ENCODE measurements at regions not wholly inside any gene's neighbourhood (a gene's known extent, or its start where the extent isn't known, plus 50 kb on each side); places are given as distances from the start of the nearest gene placed in this dataset.

- no peak for DNase-seq
Measured at GRCh38 chr6:126152372-126152745, 166.0 kb downstream of the TRMT11 start.

DNA sequence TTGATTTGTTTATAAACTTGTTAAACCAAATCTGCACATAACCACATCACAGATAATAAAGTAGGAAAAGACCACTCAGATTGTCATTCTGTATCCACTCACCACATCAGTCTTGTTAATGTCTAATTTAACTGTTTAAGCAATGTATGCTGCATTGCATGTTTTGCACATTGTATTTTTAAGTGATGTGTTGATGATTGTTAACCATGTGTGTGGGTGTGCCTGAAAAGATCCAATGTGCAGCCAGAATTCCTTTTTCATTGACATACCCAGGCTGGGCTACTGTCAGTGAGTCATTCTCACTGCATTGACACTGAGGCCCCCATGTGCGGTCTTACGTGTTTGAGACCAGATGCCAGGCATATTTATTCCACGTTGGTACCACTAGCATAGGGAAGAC, 167.3 kb downstream of the TRMT11 start:
- no peak for DNase-seq

DNA sequence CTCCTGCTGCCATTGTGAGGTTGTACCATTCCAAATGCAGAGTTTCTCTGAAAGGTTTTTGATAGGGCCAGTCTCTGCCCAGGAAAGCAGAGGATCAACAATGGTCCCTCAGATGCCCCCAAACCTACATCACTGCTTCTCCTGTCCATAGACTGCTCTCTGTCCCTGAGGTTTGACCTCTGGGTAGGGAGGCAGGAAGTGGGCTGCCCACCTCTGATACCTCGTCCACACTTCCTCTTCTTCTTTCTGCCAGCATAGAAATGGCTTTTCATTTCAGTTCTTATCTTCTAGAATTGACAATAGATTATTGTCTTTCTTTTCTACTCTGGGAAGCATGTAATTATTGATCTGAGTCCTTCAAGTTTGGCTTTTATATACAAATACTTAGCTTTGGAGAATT, 170.6 kb downstream of the TRMT11 start:
- DNase-seq = no peak

- DNase-seq = no peak
Measured at GRCh38 chr6:126167726-126168125, 172.2 kb upstream of the CENPW start.

DNA sequence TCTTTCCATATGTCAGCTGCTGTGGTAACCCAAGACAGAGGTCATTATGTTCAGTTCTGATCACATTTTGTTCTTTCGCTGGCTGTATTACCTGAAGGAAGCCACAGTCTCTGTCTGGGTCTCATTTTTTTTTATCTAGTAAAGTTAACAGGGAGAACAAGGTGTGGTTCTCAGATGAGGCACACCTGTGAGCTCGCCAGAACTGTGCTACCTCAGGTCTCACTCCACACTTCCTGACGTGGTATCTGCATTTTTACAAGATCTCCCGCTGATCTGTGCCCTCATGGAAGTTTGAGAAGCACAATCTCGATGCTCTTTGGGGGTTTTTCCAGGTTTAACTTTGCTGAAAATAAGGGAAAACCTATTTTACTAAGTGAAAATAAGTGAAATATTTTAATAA, 169.5 kb upstream of the CENPW start:
- DNase-seq = no peak

DNA sequence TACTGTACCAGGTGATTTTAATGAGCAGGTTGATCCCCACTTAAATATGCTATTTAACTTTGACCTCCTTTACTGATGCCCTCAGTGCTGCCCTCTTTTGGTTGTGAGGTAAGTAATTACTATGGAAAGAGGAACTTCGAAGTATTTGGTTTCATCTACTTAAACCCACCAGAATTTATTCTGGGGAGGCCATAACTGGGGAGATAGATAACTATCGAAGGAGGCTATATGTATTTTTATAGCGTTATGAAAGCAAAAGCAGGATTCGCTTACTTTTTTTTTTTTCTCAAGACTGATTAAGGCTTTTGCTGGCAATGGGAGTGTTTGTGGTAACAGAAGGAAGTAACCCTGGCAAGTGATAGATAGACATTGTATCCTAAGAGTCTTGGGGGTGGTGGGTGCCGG, 168.9 kb upstream of the CENPW start:
- DNase-seq = peak; percentile 14

DNA sequence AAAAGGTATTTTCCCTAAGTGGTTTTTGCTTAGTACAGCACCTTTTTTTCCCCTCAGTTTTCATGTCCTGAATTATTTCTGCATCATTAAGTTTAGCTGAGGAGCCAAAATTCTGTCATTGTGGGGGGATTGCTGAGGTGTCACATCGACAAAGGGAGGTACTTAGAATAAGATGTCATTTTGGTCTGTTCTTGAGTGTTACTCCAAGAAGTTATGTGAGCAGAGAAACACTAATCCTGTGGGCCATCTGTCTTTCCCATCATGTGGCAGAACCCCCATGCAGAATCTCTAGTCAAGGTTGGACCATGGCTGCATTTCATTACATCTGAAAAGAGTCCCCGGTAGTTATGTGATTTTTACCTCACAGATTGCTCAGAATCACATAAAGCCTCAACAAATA, 167.8 kb upstream of the CENPW start:
- no peak for DNase-seq

- DNase-seq = no peak
Measured at GRCh38 chr6:126173265-126173664, 166.7 kb upstream of the CENPW start.

DNA sequence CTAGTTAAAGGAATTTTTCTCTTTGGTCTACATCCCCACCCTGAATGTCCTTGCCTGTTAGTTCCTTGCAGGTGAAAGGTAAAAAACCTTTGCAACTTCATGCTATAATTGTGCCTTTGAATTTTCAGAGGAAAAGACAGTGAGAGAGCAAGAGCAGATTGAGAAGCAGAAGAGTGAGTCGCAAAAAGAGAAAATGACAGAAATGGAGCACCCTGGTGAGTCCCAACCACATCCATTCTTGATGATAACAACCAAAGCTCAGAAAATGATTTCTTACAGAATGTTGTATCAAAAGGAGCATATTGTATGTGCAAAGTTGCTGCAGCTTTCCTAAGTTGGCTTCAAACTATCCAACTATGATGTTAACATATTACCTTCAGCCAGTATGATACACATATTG, 165.2 kb upstream of the CENPW start:
- DNase-seq = no peak

- DNase-seq = no peak
Measured at GRCh38 chr6:126175251-126175650, 164.7 kb upstream of the CENPW start.

- no peak for DNase-seq
Measured at GRCh38 chr6:126176282-126176681, 163.6 kb upstream of the CENPW start.

GRCh38 chr6:126180585-126180984, 159.3 kb upstream of the CENPW start:
- no peak for DNase-seq

- DNase-seq = no peak
Measured at GRCh38 chr6:126181173-126181741, 158.7 kb upstream of the CENPW start.

- DNase-seq = no peak
Measured at GRCh38 chr6:126181890-126182289, 158.0 kb upstream of the CENPW start.

GRCh38 chr6:126182650-126183311, 157.1 kb upstream of the CENPW start:
- no peak for DNase-seq

- no peak for DNase-seq
Measured at GRCh38 chr6:126185774-126186173, 154.1 kb upstream of the CENPW start.

DNA sequence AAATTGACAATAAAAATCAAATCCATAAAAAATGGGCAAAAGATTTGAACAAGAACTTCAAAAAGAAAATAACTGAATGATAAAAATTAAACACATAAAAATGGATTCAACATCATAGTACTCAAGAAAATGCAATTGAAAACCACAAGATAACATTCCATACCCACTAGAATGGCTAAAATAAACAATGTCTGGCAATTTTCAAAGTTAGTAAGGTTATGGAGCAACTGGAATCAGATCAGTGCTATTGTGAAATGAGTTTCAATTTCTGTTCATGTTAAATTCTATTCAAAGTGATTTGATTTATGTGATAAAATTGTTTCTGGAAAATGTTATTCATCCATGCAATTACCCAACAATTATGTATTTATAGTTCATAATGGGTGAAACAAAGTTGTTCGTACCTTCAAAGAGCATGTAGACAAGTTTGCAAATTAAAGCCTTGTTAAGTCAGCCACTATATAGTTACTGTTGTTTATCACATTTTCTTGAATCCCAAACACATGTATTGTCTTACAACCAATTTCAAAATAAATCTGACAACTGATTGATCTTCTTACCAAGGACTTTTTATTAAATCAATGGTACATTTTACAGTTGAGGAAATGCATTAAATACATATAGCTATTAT, 151.5 kb upstream of the CENPW start:
- no peak for DNase-seq

DNA sequence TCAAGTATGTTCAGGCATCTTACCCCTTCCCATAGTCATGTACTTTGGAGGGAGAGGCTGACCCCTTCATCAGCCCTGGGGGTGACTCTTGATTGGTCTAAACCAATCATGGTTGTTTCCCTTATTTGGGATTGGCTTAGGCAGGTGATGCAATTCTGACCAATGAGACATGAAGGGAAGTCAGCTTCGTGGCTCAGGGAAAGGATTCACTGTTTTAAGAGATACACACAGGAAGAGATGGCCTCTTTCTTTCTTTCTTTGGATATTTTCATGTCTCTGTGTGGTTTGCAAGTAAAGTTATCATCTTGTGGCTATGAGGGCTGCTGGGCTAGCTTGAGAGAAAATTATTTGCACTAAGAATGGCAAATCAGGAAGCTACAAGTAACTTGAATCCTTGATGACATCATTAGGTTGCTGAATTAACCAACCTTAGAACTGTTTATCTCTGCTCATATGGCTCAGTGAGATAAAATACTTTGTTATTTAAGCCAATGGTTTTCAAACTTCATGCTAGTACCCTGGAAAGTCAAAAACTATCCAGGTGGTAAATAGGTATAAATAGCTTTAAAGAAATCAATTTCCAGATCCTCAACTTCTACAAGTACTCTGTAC, 144.2 kb upstream of the CENPW start:
- DNase-seq = no peak

- DNase-seq = no peak
Measured at GRCh38 chr6:126198631-126199030, 141.3 kb upstream of the CENPW start.

- no peak for DNase-seq
Measured at GRCh38 chr6:126199466-126199865, 140.4 kb upstream of the CENPW start.

DNA sequence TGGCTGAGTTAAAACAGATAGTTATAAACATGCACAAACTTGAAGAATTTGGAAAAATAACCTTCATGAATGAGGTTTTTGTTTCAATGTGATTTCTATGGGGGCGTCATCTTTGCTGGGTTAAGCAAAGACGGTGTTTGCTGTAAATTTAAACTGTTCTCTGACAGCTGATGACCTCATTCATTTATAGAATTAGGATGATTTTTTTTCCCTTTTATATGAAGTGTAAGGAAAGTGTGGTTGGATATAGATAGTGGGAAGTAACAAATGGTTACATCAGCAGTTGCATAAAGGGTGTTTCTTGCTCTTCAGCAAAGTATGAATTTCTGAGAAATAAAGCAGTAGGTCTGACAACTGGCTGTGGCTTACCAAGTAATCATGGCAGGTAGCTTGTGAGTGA, 137.2 kb upstream of the CENPW start:
- no peak for DNase-seq

- no peak for DNase-seq
Measured at GRCh38 chr6:126204126-126204525, 135.8 kb upstream of the CENPW start.

GRCh38 chr6:126204598-126204997, 135.3 kb upstream of the CENPW start:
- no peak for DNase-seq

GRCh38 chr6:126206504-126207246, 133.2 kb upstream of the CENPW start:
- DNase-seq = no peak

Measured in 8988T (cell line).